Brain microvascular endothelial cell (primary cell): ENCODE measurements at regions not wholly inside any gene's neighbourhood (a gene's known extent, or its start where the extent isn't known, plus 50 kb on each side); places are given as distances from the start of the nearest gene placed in this dataset.
A peak's percentile ranks its signal among the peaks of the same experiment; 100 is the strongest.

Experiments used
- DNase-seq: peaks from one replicate; pipeline ENCODE4 v3.0.0-alpha.2; 2020
- H3K27ac ChIP-seq: fragments of 250-450 bp; sonication (Bioruptor Pico); 2 replicates; pipeline ENCODE4 v1.5.1; 2020; ENCODE audit warnings: mild to moderate bottlenecking, moderate library complexity
- H3K27me3 ChIP-seq: fragments of 250-450 bp; sonication (Bioruptor Pico); replicated peaks from 2 replicates; pipeline ENCODE4 v1.5.1; 2020; ENCODE audit warnings: mild to moderate bottlenecking
- H3K36me3 ChIP-seq: fragments of 250-450 bp; sonication (Bioruptor Pico); replicated peaks from 2 replicates; pipeline ENCODE4 v1.5.1; 2020; ENCODE audit warnings: mild to moderate bottlenecking
- H3K4me3 ChIP-seq: 2 replicates; pipeline ENCODE4 v1.5.1; 2011; ENCODE audit warnings: low read depth, mild to moderate bottlenecking, control low read depth, low read length, moderate library complexity
- in situ Hi-C: cut with HindIII; loops from 2 replicates; pipeline ENCODE4 v1.10.0; 2017; ENCODE audit warnings: low sequenced_read_pairs, low pct_ligation_motif_present
- TF ChIP-seq, protein P1 (sequence below): IDR thresholded peaks from 2 replicates; pipeline ENCODE4 v1.5.1; 2011; ENCODE audit warnings: low read depth, mild to moderate bottlenecking, moderate library complexity, low read length, control low read depth, inconsistent platforms; ENCODE audit errors: missing control alignments

DNA sequence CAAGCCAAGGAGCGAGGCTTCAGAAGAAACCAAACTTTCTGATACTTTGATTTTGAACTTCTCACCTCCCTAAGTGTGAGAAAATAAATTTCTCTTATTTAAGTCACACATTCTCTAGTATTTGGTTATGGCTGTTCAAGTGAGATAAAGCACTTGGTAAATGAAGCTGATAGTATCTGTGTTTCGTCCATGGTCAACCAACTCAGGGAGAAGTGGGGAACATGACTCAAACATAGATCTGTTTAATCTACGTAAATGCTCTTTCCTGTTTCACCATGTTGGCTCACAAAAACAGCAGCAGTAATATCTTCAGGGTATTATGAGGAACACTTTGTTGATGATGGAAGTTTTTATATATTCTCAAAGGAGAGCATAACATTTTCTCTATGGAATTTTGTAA lies 2167.2 kb upstream of the C9orf72 start:
- no peaks in the 10 kb centered on the region for H3K27me3 ChIP-seq
- no peak for DNase-seq
- in situ Hi-C loops = no loop called here
- TF ChIP-seq, protein P1, sequence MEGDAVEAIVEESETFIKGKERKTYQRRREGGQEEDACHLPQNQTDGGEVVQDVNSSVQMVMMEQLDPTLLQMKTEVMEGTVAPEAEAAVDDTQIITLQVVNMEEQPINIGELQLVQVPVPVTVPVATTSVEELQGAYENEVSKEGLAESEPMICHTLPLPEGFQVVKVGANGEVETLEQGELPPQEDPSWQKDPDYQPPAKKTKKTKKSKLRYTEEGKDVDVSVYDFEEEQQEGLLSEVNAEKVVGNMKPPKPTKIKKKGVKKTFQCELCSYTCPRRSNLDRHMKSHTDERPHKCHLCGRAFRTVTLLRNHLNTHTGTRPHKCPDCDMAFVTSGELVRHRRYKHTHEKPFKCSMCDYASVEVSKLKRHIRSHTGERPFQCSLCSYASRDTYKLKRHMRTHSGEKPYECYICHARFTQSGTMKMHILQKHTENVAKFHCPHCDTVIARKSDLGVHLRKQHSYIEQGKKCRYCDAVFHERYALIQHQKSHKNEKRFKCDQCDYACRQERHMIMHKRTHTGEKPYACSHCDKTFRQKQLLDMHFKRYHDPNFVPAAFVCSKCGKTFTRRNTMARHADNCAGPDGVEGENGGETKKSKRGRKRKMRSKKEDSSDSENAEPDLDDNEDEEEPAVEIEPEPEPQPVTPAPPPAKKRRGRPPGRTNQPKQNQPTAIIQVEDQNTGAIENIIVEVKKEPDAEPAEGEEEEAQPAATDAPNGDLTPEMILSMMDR = no peak
- no peaks in the 10 kb centered on the region for H3K36me3 ChIP-seq
- no peak overlapping the region for H3K27ac ChIP-seq
- H3K4me3 ChIP-seq = no peak overlapping the region

GRCh38 chr9:29741169-29741568 lies 2167.9 kb upstream of the C9orf72 start:
- TF ChIP-seq, protein P1 = no peak
- H3K4me3 ChIP-seq = no peak overlapping the region
- H3K27ac ChIP-seq = no peak overlapping the region
- in situ Hi-C loops = no loop called here
- H3K27me3 ChIP-seq = no peaks in the 10 kb centered on the region
- no peaks in the 10 kb centered on the region for H3K36me3 ChIP-seq
- no peak for DNase-seq

- TF ChIP-seq, protein P1 = no peak
- Histone ChIP-seq H3K4me3 (no peak overlapping the region), H3K36me3 (no peaks in the 10 kb centered on the region), H3K27me3 (no peaks in the 10 kb centered on the region), H3K27ac (no peak overlapping the region)
- in situ Hi-C loops = no loop called here
- DNase-seq = peak; percentile 4
Observed at GRCh38 chr9:29750062-29750461, 2176.8 kb upstream of the C9orf72 start.

GRCh38 chr9:29751226-29751625 lies 2177.9 kb upstream of the C9orf72 start:
- no peak for DNase-seq
- Histone ChIP-seq H3K36me3 (no peaks in the 10 kb centered on the region), H3K27ac (no peak overlapping the region), H3K4me3 (no peak overlapping the region), H3K27me3 (no peaks in the 10 kb centered on the region)
- in situ Hi-C loops = no loop called here
- TF ChIP-seq, protein P1 = no peak

- Histone ChIP-seq H3K36me3 (no peaks in the 10 kb centered on the region), H3K4me3 (no peak overlapping the region), H3K27ac (no peak overlapping the region), H3K27me3 (no peaks in the 10 kb centered on the region)
- TF ChIP-seq, protein P1 = no peak
- DNase-seq = no peak
- in situ Hi-C loops = no loop called here
Observed at GRCh38 chr9:29753638-29754037, 2180.4 kb upstream of the C9orf72 start.

DNA sequence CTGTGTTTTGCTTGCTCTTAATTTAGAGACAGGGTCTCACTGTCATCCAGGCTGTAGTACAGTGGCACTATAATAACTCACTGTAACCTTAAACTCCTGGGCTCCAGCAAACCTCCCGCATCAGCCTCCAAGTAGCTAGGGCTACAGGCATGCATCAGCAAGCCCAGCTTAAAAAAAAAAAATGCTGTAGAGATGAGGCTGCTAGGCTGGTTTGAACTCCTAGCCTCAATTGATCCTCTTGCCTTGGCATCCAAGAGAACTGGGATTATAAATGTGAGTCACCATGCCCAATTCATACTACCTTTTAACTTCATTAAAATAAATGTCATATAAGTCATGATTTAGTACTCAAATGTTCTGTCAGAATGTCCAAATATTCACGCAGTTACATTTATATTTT lies 2195.7 kb upstream of the C9orf72 start:
- no peaks in the 10 kb centered on the region for H3K36me3 ChIP-seq
- no peak overlapping the region for H3K4me3 ChIP-seq
- in situ Hi-C loops = no loop called here
- TF ChIP-seq, protein P1 = no peak
- DNase-seq = no peak
- no peaks in the 10 kb centered on the region for H3K27me3 ChIP-seq
- no peak overlapping the region for H3K27ac ChIP-seq
